ENCODE measurements at regions not wholly inside any gene's neighbourhood (a gene's known extent, or its start where the extent isn't known, plus 50 kb on each side); places are given as distances from the start of the nearest gene placed in this dataset.
A peak's percentile ranks its signal among the peaks of the same experiment; 100 is the strongest.

DNA sequence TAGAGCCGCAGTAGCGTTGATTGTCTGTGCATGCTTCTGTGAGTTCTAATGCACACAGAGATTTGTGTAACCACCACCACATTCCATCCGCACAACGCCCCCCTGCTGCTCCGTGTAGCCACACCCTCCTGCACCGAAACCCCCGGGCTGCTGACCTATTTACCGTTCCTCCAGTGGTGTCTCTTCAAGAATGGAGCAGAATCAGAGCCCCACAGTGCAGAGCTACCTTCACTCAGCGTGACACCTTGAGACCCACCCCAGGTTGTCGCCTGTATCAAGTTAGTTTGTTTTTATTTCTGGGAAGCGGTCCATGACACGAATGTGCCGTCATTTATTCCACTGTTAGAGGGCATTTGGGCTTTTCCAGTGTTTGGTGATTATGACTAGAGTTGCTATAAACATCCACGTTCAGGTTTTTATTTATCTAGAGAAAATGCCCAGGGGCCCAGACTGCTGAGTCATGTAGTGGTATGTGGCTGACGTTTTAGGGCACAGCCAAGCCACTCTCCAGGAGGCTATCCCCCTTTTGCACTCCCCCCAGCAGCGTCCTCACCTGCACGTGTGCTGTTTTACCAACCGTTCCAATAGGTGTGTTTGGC lies 266.8 kb downstream of the NDUFA10 start:
- no peaks in the 10 kb centered on the region for H3K9me3 Mint-ChIP-seq (ENCODE audit: low read depth)
- no peaks in the 10 kb centered on the region for H3K36me3 Mint-ChIP-seq
- H3K4me3 Mint-ChIP-seq, result no peak overlapping the region
- no peak overlapping the region for H3K27ac Mint-ChIP-seq
- no peaks in the 10 kb centered on the region for H3K27me3 Mint-ChIP-seq
- peaks cover 6% of the 10 kb centered on the region for H3K4me1 Mint-ChIP-seq (ENCODE audit: low read depth)

DNA sequence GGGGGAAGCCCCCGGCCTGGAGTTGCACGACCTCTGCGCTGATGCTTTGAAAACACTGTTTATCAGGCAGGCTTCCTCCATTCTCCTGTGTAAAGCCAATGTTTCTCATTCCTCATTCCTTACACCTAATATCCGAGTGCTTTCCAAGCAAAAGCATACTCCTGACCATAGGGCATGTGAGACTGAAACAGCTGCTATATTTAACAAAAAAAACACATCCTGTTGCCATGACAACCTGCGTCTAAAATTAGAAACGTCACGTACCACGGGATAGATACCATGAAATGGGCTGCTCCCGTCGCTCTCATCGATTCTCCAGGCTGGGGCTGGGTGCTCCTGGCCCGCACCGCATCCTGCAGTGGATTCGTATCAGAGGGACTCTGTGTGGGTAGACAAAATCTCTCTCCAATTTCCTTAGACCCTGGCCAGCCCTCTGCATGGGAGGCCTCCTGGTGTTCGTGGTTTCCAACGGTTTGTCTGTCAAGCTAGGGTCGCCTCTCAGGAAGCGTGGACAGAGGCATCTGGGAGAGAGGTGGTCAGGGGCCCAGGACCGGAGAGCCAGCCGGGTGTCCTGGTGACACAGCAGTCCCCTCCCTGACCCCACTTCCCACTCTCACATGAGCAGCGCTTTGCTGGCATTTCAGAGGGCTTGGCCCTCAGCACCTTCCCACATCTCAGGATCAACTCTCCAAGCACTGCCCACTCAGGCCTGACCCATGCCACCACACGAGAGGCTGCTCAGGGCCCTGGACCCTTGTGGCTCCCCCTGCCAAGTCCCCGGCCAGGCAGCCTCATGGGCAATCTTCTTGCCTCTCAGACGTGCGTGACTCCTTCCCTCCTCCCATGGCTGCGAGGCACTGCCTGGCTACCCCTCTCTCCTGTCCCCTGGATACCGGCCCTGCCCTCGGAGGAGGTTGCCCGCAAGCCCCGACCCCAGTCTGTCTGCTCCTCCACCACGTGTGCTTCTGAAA lies 268.1 kb downstream of the NDUFA10 start:
- H3K4me1 Mint-ChIP-seq (ENCODE audit: low read depth), result peaks cover 9% of the 10 kb centered on the region
- H3K36me3 Mint-ChIP-seq, result no peaks in the 10 kb centered on the region
- H3K27ac Mint-ChIP-seq, result no peak overlapping the region
- H3K4me3 Mint-ChIP-seq, result no peak overlapping the region
- H3K27me3 Mint-ChIP-seq, result no peaks in the 10 kb centered on the region
- no peaks in the 10 kb centered on the region for H3K9me3 Mint-ChIP-seq (ENCODE audit: low read depth)

- Mint-ChIP-seq H3K4me1 (ENCODE audit: low read depth) (peaks cover 13% of the 10 kb centered on the region), H3K4me3 (no peak overlapping the region), H3K9me3 (ENCODE audit: low read depth) (no peaks in the 10 kb centered on the region), H3K27me3 (no peaks in the 10 kb centered on the region), H3K36me3 (no peaks in the 10 kb centered on the region), H3K27ac (no peak overlapping the region)
Measured at GRCh38 chr2:239756031-239756789, 268.9 kb downstream of the NDUFA10 start.

DNA sequence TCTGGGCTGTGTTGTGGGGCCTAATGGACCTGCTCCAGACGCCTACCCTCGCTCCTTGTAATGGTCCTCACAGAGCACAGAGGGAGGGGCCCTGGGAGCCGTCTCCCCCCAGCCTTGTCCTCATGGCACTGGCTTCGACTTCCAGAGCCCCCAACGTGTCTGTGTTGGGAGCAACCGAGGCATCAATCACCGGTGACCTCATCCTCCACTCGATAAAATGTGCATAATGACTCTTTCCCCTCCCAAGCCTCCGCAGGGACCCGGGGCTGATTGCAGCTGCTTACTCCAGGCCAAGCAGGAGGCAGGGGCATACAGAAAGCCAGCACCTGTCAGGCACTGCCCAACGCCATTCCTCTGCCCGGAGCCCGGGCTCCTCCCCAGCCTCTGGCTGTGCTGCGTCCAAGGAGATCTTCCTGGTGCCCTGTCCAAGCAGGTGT lies 271.7 kb downstream of the NDUFA10 start:
- H3K9me3 Mint-ChIP-seq (ENCODE audit: low read depth), result no peaks in the 10 kb centered on the region
- no peaks in the 10 kb centered on the region for H3K36me3 Mint-ChIP-seq
- no peak overlapping the region for H3K4me3 Mint-ChIP-seq
- no peak overlapping the region for H3K27ac Mint-ChIP-seq
- no peaks in the 10 kb centered on the region for H3K27me3 Mint-ChIP-seq
- peaks cover 15% of the 10 kb centered on the region for H3K4me1 Mint-ChIP-seq (ENCODE audit: low read depth)

DNA sequence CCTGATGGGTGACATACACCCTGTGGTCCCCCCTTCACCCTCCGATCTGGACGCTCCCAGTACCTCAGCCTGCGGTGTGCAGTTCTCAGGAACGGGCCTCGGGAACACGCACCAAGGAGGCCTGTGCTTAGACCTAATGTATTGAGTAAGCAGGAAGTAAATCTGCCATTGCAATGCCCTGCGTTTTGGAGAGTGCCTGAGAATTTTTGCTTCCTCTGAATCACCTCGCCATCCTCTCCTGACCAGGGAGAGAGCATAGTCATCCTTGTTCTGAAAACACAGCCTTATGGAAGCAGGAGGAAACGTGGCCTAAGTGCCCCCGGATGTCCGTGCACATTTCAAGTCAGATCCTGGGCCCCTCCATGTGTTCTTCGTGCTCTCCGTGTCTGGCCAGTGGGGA lies 272.2 kb downstream of the NDUFA10 start:
- Mint-ChIP-seq H3K4me3 (no peak overlapping the region), H3K27me3 (no peaks in the 10 kb centered on the region), H3K36me3 (no peaks in the 10 kb centered on the region), H3K9me3 (ENCODE audit: low read depth) (no peaks in the 10 kb centered on the region), H3K4me1 (ENCODE audit: low read depth) (peaks cover 15% of the 10 kb centered on the region), H3K27ac (no peak overlapping the region)

- H3K36me3 Mint-ChIP-seq, result no peaks in the 10 kb centered on the region
- no peak overlapping the region for H3K27ac Mint-ChIP-seq
- H3K4me1 Mint-ChIP-seq (ENCODE audit: low read depth), result peaks cover 12% of the 10 kb centered on the region
- no peaks in the 10 kb centered on the region for H3K27me3 Mint-ChIP-seq
- peak overlapping the region; percentile 43 for H3K4me3 Mint-ChIP-seq
- H3K9me3 Mint-ChIP-seq (ENCODE audit: low read depth), result no peaks in the 10 kb centered on the region
Measured at GRCh38 chr2:239751679-239752355, 273.3 kb downstream of the NDUFA10 start.

- Mint-ChIP-seq H3K4me3 (no peak overlapping the region), H3K4me1 (ENCODE audit: low read depth) (peaks cover 9% of the 10 kb centered on the region), H3K27me3 (no peaks in the 10 kb centered on the region), H3K36me3 (no peaks in the 10 kb centered on the region), H3K9me3 (ENCODE audit: low read depth) (no peaks in the 10 kb centered on the region), H3K27ac (no peak overlapping the region)
Measured at GRCh38 chr2:239750929-239751678, 274.0 kb downstream of the NDUFA10 start.

GRCh38 chr2:239750045-239750835 lies 274.9 kb downstream of the NDUFA10 start:
- no peaks in the 10 kb centered on the region for H3K36me3 Mint-ChIP-seq
- no peak overlapping the region for H3K4me3 Mint-ChIP-seq
- no peaks in the 10 kb centered on the region for H3K9me3 Mint-ChIP-seq (ENCODE audit: low read depth)
- no peaks in the 10 kb centered on the region for H3K27me3 Mint-ChIP-seq
- H3K27ac Mint-ChIP-seq, result no peak overlapping the region
- peaks cover 9% of the 10 kb centered on the region for H3K4me1 Mint-ChIP-seq (ENCODE audit: low read depth)

GRCh38 chr2:239749272-239749873 lies 275.8 kb downstream of the NDUFA10 start:
- peaks cover 9% of the 10 kb centered on the region for H3K4me1 Mint-ChIP-seq (ENCODE audit: low read depth)
- no peak overlapping the region for H3K27ac Mint-ChIP-seq
- H3K4me3 Mint-ChIP-seq, result no peak overlapping the region
- no peaks in the 10 kb centered on the region for H3K27me3 Mint-ChIP-seq
- H3K9me3 Mint-ChIP-seq (ENCODE audit: low read depth), result no peaks in the 10 kb centered on the region
- H3K36me3 Mint-ChIP-seq, result no peaks in the 10 kb centered on the region

DNA sequence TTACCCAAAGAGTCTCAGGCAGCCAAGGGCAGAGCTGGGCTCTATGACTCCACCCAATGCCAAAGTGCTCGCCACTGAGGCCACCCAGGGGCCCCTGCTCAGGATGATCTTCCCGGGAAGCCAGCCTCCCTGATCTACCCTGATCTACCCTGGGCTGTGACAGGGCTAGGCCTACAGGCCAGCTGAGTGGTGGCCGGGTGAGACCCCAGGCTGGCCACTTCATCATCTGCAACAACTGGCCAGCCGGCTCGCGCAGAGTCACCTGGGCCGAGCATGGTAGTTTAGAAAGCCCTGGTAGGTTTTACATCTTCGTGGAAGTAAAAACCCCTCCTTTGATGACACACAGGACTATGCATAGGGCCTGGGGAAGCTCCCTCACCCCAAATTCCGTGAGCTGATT lies 276.3 kb downstream of the NDUFA10 start:
- Mint-ChIP-seq H3K27me3 (no peaks in the 10 kb centered on the region), H3K9me3 (ENCODE audit: low read depth) (no peaks in the 10 kb centered on the region), H3K27ac (no peak overlapping the region)

DNA sequence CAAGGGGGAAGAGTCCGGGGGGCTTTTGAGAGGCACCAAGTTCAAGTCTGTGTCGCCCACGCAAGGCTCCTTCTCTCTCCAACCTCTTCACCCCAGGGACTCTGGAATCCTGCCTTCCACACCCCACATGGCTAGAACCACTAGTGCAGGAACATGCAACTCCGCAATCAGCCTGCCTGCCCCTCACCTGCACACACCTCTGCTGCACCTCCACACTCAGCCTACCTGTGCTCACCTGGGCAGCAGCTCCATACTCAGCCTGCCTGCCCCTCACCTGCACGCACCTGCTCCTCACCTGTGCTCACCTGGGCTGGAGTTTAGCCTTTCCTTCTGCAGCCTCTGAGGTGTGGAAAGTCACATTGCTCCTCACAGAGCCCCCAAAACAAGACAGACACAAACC lies 277.4 kb downstream of the NDUFA10 start:
- Mint-ChIP-seq H3K4me3 (no peak overlapping the region), H3K27me3 (no peaks in the 10 kb centered on the region), H3K4me1 (ENCODE audit: low read depth) (peaks cover 9% of the 10 kb centered on the region), H3K9me3 (ENCODE audit: low read depth) (no peaks in the 10 kb centered on the region), H3K36me3 (no peaks in the 10 kb centered on the region), H3K27ac (no peak overlapping the region)

More for the DNA sequence above, 276.3 kb downstream of the NDUFA10 start:
- Mint-ChIP-seq H3K4me3 (no peak overlapping the region), H3K4me1 (ENCODE audit: low read depth) (peaks cover 9% of the 10 kb centered on the region), H3K36me3 (no peaks in the 10 kb centered on the region)

DNA sequence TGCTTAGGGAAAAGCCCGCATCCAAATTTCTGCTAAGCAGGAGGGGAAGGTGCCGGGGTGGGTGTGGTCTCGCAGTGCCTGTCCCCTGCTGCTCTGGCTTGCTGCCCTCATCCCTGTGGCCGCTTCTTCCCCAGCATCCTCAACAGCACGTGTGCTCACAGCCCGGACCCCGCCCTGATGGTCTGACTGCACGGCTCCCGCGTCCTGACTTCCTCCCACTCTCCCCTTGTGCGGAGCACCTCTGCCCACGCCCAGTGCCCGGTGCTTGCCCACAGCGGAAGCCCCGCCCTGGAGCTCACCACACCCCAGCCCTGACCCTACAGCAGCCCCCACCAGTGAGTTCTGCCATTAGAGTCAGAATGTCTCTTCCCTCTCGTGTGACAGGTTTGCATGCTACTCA lies 277.9 kb downstream of the NDUFA10 start:
- no peak overlapping the region for H3K4me3 Mint-ChIP-seq
- no peaks in the 10 kb centered on the region for H3K9me3 Mint-ChIP-seq (ENCODE audit: low read depth)
- H3K4me1 Mint-ChIP-seq (ENCODE audit: low read depth), result peaks cover 9% of the 10 kb centered on the region
- no peak overlapping the region for H3K27ac Mint-ChIP-seq
- no peaks in the 10 kb centered on the region for H3K27me3 Mint-ChIP-seq
- no peaks in the 10 kb centered on the region for H3K36me3 Mint-ChIP-seq

DNA sequence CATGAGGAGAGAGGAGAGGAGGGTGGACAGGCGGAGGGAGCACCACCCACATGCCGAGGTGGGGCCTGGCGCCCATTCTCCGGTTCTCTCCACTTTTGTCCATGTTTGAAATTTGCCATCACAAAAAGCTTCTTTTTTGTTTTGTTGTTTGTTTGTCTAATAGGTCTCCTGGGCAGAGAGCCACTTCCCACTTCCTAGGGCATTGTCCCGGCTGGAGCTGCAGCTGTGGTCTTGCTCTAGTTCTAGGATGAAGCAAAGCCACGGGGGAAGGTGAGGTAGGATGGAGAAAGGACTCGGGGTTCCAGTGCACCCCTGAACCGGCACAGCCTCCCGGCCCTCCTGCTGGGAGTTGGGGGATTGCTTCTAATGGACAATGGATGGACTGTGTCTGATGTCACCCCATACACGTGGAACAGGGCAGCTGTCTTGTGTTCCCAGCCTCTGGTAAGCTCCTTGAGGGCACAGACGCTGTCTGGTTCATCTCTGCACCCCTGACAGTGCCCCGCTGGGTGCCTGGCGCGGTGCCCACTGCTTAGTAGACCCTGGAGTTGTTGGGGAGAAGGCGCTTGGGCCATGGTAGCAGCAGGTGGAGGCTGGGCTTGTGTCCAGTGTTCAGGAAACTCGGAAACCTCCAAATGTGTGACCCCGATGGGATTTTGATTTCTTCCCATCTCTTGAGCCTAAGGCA lies 278.4 kb downstream of the NDUFA10 start:
- H3K4me1 Mint-ChIP-seq (ENCODE audit: low read depth), result peaks cover 5% of the 10 kb centered on the region
- no peaks in the 10 kb centered on the region for H3K36me3 Mint-ChIP-seq
- no peaks in the 10 kb centered on the region for H3K27me3 Mint-ChIP-seq
- no peak overlapping the region for H3K27ac Mint-ChIP-seq
- no peaks in the 10 kb centered on the region for H3K9me3 Mint-ChIP-seq (ENCODE audit: low read depth)
- no peak overlapping the region for H3K4me3 Mint-ChIP-seq
